ENCODE measurements at regions not wholly inside any gene's neighbourhood (a gene's known extent, or its start where the extent isn't known, plus 50 kb on each side); places are given as distances from the start of the nearest gene placed in this dataset.

- no peak for ATAC-seq (replicated peaks; ENCODE audit: extremely low read depth, poor library complexity, severe bottlenecking)
- H3K27me3 Mint-ChIP-seq, result peaks cover 29% of the 10 kb centered on the region
- no peak overlapping the region for H3K27ac Mint-ChIP-seq (ENCODE audit: low read depth)
- no peak for DNase-seq (ENCODE audit: low spot score in 2 of 2)
- H3K4me1 Mint-ChIP-seq, result no peaks in the 10 kb centered on the region
- no peak overlapping the region for H3K4me3 Mint-ChIP-seq
- H3K36me3 Mint-ChIP-seq (ENCODE audit: insufficient read depth), result no peaks in the 10 kb centered on the region
- H3K9me3 Mint-ChIP-seq, result no peaks in the 10 kb centered on the region
Observed at GRCh38 chr5:68593211-68593671, 377.7 kb downstream of the PIK3R1 start.

GRCh38 chr5:68612972-68613371, 397.4 kb downstream of the PIK3R1 start:
- Mint-ChIP-seq H3K4me1 (no peaks in the 10 kb centered on the region), H3K27me3 (peaks cover 34% of the 10 kb centered on the region), H3K9me3 (peaks cover 33% of the 10 kb centered on the region), H3K27ac (ENCODE audit: low read depth) (peak overlapping the region; percentile 17), H3K4me3 (no peak overlapping the region), H3K36me3 (ENCODE audit: insufficient read depth) (no peaks in the 10 kb centered on the region)
- ATAC-seq (replicated peaks; ENCODE audit: extremely low read depth, poor library complexity, severe bottlenecking) (no peak), DNase-seq (ENCODE audit: low spot score in 2 of 2) (no peak)

GRCh38 chr5:68618501-68618900, 402.9 kb downstream of the PIK3R1 start:
- no peak overlapping the region for H3K4me3 Mint-ChIP-seq
- H3K36me3 Mint-ChIP-seq (ENCODE audit: insufficient read depth), result no peaks in the 10 kb centered on the region
- no peak overlapping the region for H3K27ac Mint-ChIP-seq (ENCODE audit: low read depth)
- H3K4me1 Mint-ChIP-seq, result no peaks in the 10 kb centered on the region
- peaks cover 28% of the 10 kb centered on the region for H3K27me3 Mint-ChIP-seq
- ATAC-seq (replicated peaks; ENCODE audit: extremely low read depth, poor library complexity, severe bottlenecking) (no peak), DNase-seq (ENCODE audit: low spot score in 2 of 2) (no peak)
- peaks cover 7% of the 10 kb centered on the region for H3K9me3 Mint-ChIP-seq

DNA sequence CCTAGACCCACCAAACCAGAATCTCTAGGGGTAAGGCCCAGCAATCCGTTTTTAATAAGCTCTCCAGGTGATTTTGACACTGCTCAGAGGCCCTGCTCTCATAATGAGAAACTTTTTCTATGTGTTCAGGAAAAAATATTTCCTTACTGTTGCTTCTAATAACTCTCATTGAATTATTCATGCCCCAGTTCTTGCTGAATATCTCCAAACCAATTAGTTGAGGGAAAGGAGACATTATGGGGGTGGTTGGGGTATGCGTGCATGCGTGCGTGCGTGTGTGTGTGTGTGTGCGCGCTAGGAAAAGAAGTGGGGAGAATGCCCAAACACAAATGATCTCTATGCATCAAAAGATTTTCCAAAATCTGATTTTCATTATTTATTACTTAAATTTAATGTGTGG, 411.4 kb downstream of the PIK3R1 start:
- Mint-ChIP-seq H3K36me3 (ENCODE audit: insufficient read depth) (no peaks in the 10 kb centered on the region), H3K4me3 (no peak overlapping the region)

GRCh38 chr5:68628082-68628814, 412.7 kb downstream of the PIK3R1 start:
- DNase-seq (ENCODE audit: low spot score in 2 of 2), result no peak
- H3K27me3 Mint-ChIP-seq, result peaks cover 6% of the 10 kb centered on the region
- no peak for ATAC-seq (replicated peaks; ENCODE audit: extremely low read depth, poor library complexity, severe bottlenecking)
- H3K27ac Mint-ChIP-seq (ENCODE audit: low read depth), result no peak overlapping the region
- H3K36me3 Mint-ChIP-seq (ENCODE audit: insufficient read depth), result no peaks in the 10 kb centered on the region
- H3K4me3 Mint-ChIP-seq, result no peak overlapping the region
- H3K9me3 Mint-ChIP-seq, result no peaks in the 10 kb centered on the region
- H3K4me1 Mint-ChIP-seq, result no peaks in the 10 kb centered on the region

More for the DNA sequence above, 411.4 kb downstream of the PIK3R1 start:
- Mint-ChIP-seq H3K27ac (ENCODE audit: low read depth) (no peak overlapping the region), H3K4me1 (no peaks in the 10 kb centered on the region), H3K27me3 (peaks cover 19% of the 10 kb centered on the region), H3K9me3 (no peaks in the 10 kb centered on the region)
- ATAC-seq (replicated peaks; ENCODE audit: extremely low read depth, poor library complexity, severe bottlenecking), result no peak
- no peak for DNase-seq (ENCODE audit: low spot score in 2 of 2)

GRCh38 chr5:68630354-68630753, 414.8 kb downstream of the PIK3R1 start:
- H3K27ac Mint-ChIP-seq (ENCODE audit: low read depth), result no peak overlapping the region
- no peaks in the 10 kb centered on the region for H3K4me1 Mint-ChIP-seq
- ATAC-seq (replicated peaks; ENCODE audit: extremely low read depth, poor library complexity, severe bottlenecking) (no peak), DNase-seq (ENCODE audit: low spot score in 2 of 2) (no peak)
- H3K36me3 Mint-ChIP-seq (ENCODE audit: insufficient read depth), result no peaks in the 10 kb centered on the region
- peaks cover 5% of the 10 kb centered on the region for H3K27me3 Mint-ChIP-seq
- no peak overlapping the region for H3K4me3 Mint-ChIP-seq
- no peaks in the 10 kb centered on the region for H3K9me3 Mint-ChIP-seq

DNA sequence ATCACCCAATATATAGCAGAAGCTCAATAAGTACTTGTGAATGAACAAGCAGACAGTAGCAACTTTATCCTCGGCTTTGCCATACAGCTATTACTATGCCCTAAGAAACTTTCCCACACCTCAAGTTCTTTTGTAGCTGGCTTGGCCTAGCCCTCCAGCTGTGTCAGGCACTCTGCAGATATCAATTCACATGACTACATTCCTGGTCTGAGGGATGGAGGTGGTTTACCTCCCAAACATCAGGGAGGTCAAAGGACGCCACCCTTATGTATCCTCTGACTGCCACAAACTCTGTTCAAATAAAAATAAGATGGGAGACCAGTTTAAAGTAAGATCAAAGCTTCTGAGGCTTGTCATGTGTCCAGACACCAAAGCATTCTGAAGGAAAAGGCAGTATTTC, 416.3 kb downstream of the PIK3R1 start:
- H3K4me1 Mint-ChIP-seq, result no peaks in the 10 kb centered on the region
- H3K9me3 Mint-ChIP-seq, result no peaks in the 10 kb centered on the region
- DNase-seq (ENCODE audit: low spot score in 2 of 2), result no peak
- no peak overlapping the region for H3K27ac Mint-ChIP-seq (ENCODE audit: low read depth)
- no peak overlapping the region for H3K4me3 Mint-ChIP-seq
- H3K27me3 Mint-ChIP-seq, result peaks cover 8% of the 10 kb centered on the region
- no peaks in the 10 kb centered on the region for H3K36me3 Mint-ChIP-seq (ENCODE audit: insufficient read depth)
- no peak for ATAC-seq (replicated peaks; ENCODE audit: extremely low read depth, poor library complexity, severe bottlenecking)

DNA sequence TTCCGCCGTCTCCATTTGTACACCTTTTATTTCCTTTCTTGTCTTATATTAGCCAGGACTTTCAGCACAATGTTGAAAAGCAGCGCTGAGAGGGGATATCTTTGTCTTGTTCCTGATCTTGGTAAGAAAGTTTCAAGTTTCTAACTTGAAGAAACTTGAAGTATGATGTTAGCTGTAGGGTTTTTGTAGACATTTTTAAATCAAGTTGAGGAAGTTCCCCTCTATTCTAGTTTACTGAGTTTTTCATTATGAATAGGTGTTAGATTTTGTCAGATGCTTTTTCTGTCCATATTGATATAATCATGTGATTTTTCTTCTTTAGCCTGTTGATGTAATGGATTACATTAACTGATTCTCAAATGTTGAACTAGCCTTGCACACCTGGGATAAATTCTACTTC, 425.7 kb downstream of the PIK3R1 start:
- H3K27ac Mint-ChIP-seq (ENCODE audit: low read depth), result no peak overlapping the region
- peaks cover 25% of the 10 kb centered on the region for H3K27me3 Mint-ChIP-seq
- H3K36me3 Mint-ChIP-seq (ENCODE audit: insufficient read depth), result no peaks in the 10 kb centered on the region
- H3K4me3 Mint-ChIP-seq, result no peak overlapping the region
- ATAC-seq (replicated peaks; ENCODE audit: extremely low read depth, poor library complexity, severe bottlenecking) (no peak), DNase-seq (ENCODE audit: low spot score in 2 of 2) (no peak)
- no peaks in the 10 kb centered on the region for H3K9me3 Mint-ChIP-seq
- H3K4me1 Mint-ChIP-seq, result no peaks in the 10 kb centered on the region

DNA sequence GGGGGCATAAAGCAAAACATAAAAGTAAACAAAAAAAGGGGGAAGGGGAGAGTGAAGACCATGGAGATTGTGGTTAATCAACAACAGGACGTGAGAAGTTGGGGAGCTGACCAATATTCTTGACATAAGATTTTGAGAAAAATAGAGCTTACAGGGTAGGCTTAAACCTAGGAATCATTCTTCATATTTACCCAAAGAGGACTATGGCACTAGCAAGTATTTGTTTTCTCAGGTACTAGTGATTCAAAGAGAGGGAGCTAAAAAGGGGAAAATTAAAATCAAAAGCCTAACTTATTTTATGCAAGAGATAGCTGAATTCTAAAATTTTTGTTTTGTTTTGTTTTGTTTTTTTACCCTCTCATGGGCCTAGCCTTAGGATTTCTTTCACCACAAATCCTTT, 427.5 kb downstream of the PIK3R1 start:
- no peaks in the 10 kb centered on the region for H3K36me3 Mint-ChIP-seq (ENCODE audit: insufficient read depth)
- H3K27me3 Mint-ChIP-seq, result peaks cover 25% of the 10 kb centered on the region
- H3K4me1 Mint-ChIP-seq, result no peaks in the 10 kb centered on the region
- H3K4me3 Mint-ChIP-seq, result no peak overlapping the region
- H3K27ac Mint-ChIP-seq (ENCODE audit: low read depth), result no peak overlapping the region
- ATAC-seq (replicated peaks; ENCODE audit: extremely low read depth, poor library complexity, severe bottlenecking) (no peak), DNase-seq (ENCODE audit: low spot score in 2 of 2) (no peak)
- H3K9me3 Mint-ChIP-seq, result no peaks in the 10 kb centered on the region

DNA sequence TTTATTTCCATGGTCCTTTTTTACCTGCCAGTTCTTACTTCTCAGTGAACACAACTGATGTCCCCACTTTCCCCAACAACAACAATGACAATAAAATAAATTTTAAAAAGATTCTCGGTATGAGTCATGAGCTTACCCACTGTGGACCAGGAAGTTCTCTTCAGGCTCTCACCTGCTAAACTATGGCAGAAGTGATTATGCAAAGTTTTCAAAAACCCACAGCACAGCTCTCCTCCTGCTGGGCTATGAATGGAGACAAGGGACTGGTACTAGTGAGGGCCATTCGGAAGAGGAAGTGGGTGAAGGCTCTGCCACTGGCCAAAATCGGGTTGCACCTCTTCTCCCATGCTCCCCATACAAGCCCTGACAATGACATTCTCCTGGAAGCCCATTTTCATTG, 429.4 kb downstream of the PIK3R1 start:
- no peaks in the 10 kb centered on the region for H3K9me3 Mint-ChIP-seq
- ATAC-seq (replicated peaks; ENCODE audit: extremely low read depth, poor library complexity, severe bottlenecking) (no peak), DNase-seq (ENCODE audit: low spot score in 2 of 2) (no peak)
- no peak overlapping the region for H3K27ac Mint-ChIP-seq (ENCODE audit: low read depth)
- H3K36me3 Mint-ChIP-seq (ENCODE audit: insufficient read depth), result no peaks in the 10 kb centered on the region
- peaks cover 25% of the 10 kb centered on the region for H3K27me3 Mint-ChIP-seq
- no peak overlapping the region for H3K4me3 Mint-ChIP-seq
- H3K4me1 Mint-ChIP-seq, result no peaks in the 10 kb centered on the region

- Mint-ChIP-seq H3K27me3 (peaks cover 16% of the 10 kb centered on the region), H3K36me3 (ENCODE audit: insufficient read depth) (no peaks in the 10 kb centered on the region), H3K4me1 (no peaks in the 10 kb centered on the region), H3K27ac (ENCODE audit: low read depth) (no peak overlapping the region), H3K4me3 (no peak overlapping the region), H3K9me3 (no peaks in the 10 kb centered on the region)
- DNase-seq (ENCODE audit: low spot score in 2 of 2) (no peak), ATAC-seq (replicated peaks; ENCODE audit: extremely low read depth, poor library complexity, severe bottlenecking) (no peak)
Observed at GRCh38 chr5:68646144-68646543, 430.6 kb downstream of the PIK3R1 start.

GRCh38 chr5:68647743-68648142, 432.2 kb downstream of the PIK3R1 start:
- no peaks in the 10 kb centered on the region for H3K9me3 Mint-ChIP-seq
- DNase-seq (ENCODE audit: low spot score in 2 of 2) (no peak), ATAC-seq (replicated peaks; ENCODE audit: extremely low read depth, poor library complexity, severe bottlenecking) (no peak)
- no peaks in the 10 kb centered on the region for H3K4me1 Mint-ChIP-seq
- no peak overlapping the region for H3K27ac Mint-ChIP-seq (ENCODE audit: low read depth)
- no peaks in the 10 kb centered on the region for H3K36me3 Mint-ChIP-seq (ENCODE audit: insufficient read depth)
- no peak overlapping the region for H3K4me3 Mint-ChIP-seq
- peaks cover 6% of the 10 kb centered on the region for H3K27me3 Mint-ChIP-seq

GRCh38 chr5:68648944-68649857, 433.6 kb downstream of the PIK3R1 start:
- no peak overlapping the region for H3K27ac Mint-ChIP-seq (ENCODE audit: low read depth)
- H3K9me3 Mint-ChIP-seq, result no peaks in the 10 kb centered on the region
- no peaks in the 10 kb centered on the region for H3K4me1 Mint-ChIP-seq
- no peak overlapping the region for H3K4me3 Mint-ChIP-seq
- no peaks in the 10 kb centered on the region for H3K36me3 Mint-ChIP-seq (ENCODE audit: insufficient read depth)
- H3K27me3 Mint-ChIP-seq, result no peaks in the 10 kb centered on the region
- no peak for DNase-seq (ENCODE audit: low spot score in 2 of 2)
- no peak for ATAC-seq (replicated peaks; ENCODE audit: extremely low read depth, poor library complexity, severe bottlenecking)
